ENCODE measurements at regions not wholly inside any gene's neighbourhood (a gene's known extent, or its start where the extent isn't known, plus 50 kb on each side); places are given as distances from the start of the nearest gene placed in this dataset.
"Not testable (repeated sequence)": the region's sequence is repeated elsewhere in the genome, so short reads cannot be mapped to it uniquely, and the experiment has no call there.

DNA sequence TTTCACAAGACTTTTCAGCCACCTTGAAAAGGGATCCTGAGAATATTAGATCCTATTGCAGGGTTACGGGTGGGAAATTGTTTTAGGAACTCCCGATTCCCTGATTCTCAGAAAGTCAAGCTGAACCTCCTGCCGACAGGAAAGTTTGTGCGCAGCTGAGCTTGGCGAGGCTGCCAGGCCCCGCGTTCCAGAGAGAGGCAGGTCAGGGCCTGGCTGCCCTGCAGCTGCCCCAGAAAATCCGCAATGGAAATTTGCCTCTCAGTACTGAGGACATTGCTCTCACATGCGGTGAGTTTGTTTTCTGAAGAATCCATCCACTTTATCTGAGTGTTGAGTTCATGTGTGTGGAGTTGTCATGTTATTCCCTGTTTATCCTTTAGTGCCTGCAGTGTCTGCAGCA lies 144.2 kb downstream of the RTP5 start:
- no peak for TF ChIP-seq EZH2 (IDR thresholded peaks at IDR 0.05; ENCODE audit: insufficient read depth, poor library complexity, severe bottlenecking)
- no peak for TF ChIP-seq EZH2phosphoT487 (IDR thresholded peaks at IDR 0.05; ENCODE audit: insufficient read depth, low read depth)
- no peaks in the 10 kb centered on the region for H3K79me2 ChIP-seq (ENCODE audit: insufficient read depth)
- in situ Hi-C loops (cut with MboI), result no loop called here
- H3K9me2 ChIP-seq (ENCODE audit: insufficient read depth), result no peaks in the 10 kb centered on the region
- H4K20me1 ChIP-seq (ENCODE audit: insufficient read depth), result no peaks in the 10 kb centered on the region
- H3K27ac ChIP-seq, result no peak overlapping the region
- no peak overlapping the region for H2AFZ ChIP-seq
- no peaks in the 10 kb centered on the region for H3K9me3 ChIP-seq (ENCODE audit: low read depth)
- 72 to 77% methylated on average over 9 of the region's 9 CpGs for WGBS, 2 experiments (ENCODE audit: low coverage in 1 of 2, low lambda C conversion rate in 2 of 2, missing lambda C conversion rate in 2 of 2)
- H3K4me1 ChIP-seq (ENCODE audit: insufficient read depth), result no peaks in the 10 kb centered on the region
- no peak overlapping the region for H3K4me2 ChIP-seq (ENCODE audit: unreplicated experiment)
- no peak overlapping the region for H3K4me3 ChIP-seq
- H3K9ac ChIP-seq, result no peak overlapping the region
- no peaks in the 10 kb centered on the region for H3K36me3 ChIP-seq (ENCODE audit: low read depth)
- H3F3A ChIP-seq (ENCODE audit: insufficient read depth), result peaks cover 10% of the 10 kb centered on the region
- peaks cover 13% of the 10 kb centered on the region; the same call in 1 of the 2 replicates for H3K27me3 ChIP-seq (replicated peaks; ENCODE audit: insufficient read depth)
- no peak for DNase-seq

DNA sequence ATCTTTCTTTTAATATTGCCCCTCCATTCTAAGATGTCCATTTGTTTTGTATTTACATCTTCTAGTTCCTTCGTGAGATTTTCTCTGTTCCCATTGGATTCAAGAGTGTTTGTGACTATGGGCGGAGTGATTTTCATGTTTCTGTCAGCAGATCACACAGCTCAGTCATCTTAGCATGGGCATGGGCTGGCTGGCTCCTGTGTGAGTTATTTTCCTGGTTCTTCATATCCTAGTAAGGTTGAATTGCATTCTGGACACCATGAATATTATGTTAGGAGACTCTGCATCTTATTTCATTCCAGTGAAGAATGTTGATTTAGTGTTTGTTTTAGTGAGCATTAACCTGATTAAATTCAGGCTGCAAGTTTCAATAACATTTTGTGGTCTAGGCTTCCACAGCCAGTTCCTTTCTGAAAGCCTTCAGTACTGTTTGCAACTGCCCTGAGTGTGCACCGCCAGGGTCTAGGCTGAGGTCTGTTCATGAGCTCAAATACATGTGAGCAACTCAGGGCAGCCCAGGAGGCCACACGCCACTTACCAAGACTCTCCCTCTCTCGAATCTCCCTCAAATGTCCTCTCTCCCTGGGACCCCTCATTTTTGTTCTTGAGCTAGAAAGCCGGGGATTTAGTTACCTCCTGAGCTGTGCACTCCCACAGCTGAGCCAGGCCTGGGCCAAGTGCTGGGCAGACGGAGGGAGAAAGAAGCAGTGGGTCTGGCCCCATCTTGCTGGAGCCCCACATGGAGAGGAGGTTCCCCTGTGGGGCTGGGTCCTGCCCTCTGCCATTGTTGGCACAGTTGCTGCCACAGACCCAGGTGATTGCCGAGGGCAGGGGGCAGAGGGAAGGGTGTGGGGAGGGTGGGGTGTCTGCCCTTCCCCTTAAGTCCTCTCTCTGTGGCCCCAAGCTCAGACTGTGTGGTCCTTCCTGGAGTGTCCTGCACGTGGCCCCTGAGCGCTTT lies 145.9 kb downstream of the RTP5 start:
- H3K36me3 ChIP-seq (ENCODE audit: low read depth), result no peaks in the 10 kb centered on the region
- no peaks in the 10 kb centered on the region for H3K9me2 ChIP-seq (ENCODE audit: insufficient read depth)
- WGBS, 2 experiments (ENCODE audit: low coverage in 1 of 2, low lambda C conversion rate in 2 of 2, missing lambda C conversion rate in 2 of 2), result 45 to 47% methylated on average over 9 to 10 of the region's 10 CpGs
- no peaks in the 10 kb centered on the region for H3K9me3 ChIP-seq (ENCODE audit: low read depth)
- peaks cover 13% of the 10 kb centered on the region; the same call in 1 of the 2 replicates for H3K27me3 ChIP-seq (replicated peaks; ENCODE audit: insufficient read depth)
- H3K4me3 ChIP-seq, result no peak overlapping the region
- H3K4me2 ChIP-seq (ENCODE audit: unreplicated experiment), result no peak overlapping the region
- no peaks in the 10 kb centered on the region for H3K79me2 ChIP-seq (ENCODE audit: insufficient read depth)
- no peak for DNase-seq
- no peaks in the 10 kb centered on the region for H4K20me1 ChIP-seq (ENCODE audit: insufficient read depth)
- in situ Hi-C loops (cut with MboI), result no loop called here
- H3K9ac ChIP-seq, result no peak overlapping the region
- no peaks in the 10 kb centered on the region for H3K4me1 ChIP-seq (ENCODE audit: insufficient read depth)
- H3K27ac ChIP-seq, result no peak overlapping the region
- no peak overlapping the region for H2AFZ ChIP-seq
- H3F3A ChIP-seq (ENCODE audit: insufficient read depth), result peaks cover 6% of the 10 kb centered on the region
- TF ChIP-seq EZH2phosphoT487 (IDR thresholded peaks at IDR 0.05; ENCODE audit: insufficient read depth, low read depth) (no peak), EZH2 (IDR thresholded peaks at IDR 0.05; ENCODE audit: insufficient read depth, poor library complexity, severe bottlenecking) (no peak)

DNA sequence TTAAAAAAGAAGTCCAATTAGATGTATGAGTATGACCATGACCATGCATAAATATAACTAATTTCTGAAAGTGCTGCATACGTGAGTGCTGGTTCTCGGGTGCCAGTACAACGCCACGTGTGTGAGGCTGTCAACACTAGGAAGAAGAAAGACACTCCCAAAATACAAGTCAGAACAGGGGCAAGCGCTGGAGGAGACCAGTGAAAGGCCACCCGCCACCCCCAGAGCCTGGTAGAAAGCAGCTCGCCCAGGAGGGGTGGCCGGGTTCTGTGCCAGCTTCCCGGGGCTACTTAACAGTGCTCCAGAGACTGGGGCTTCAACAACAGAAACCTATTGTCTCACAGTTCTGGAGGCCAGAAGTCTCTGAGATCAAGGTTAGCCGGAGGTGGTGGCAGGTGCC lies 147.6 kb downstream of the RTP5 start:
- in situ Hi-C loops (cut with MboI), result no loop called here
- WGBS, 2 experiments (ENCODE audit: low coverage in 1 of 2, low lambda C conversion rate in 2 of 2, missing lambda C conversion rate in 2 of 2), result 61 to 67% methylated on average over 10 of the region's 10 CpGs
- Histone ChIP-seq H3K4me2 (ENCODE audit: unreplicated experiment) (no peak overlapping the region), H2AFZ (no peak overlapping the region), H3K9ac (no peak overlapping the region), H4K20me1 (ENCODE audit: insufficient read depth) (no peaks in the 10 kb centered on the region), H3K4me1 (ENCODE audit: insufficient read depth) (no peaks in the 10 kb centered on the region), H3F3A (ENCODE audit: insufficient read depth) (no peaks in the 10 kb centered on the region), H3K27ac (no peak overlapping the region), H3K9me3 (ENCODE audit: low read depth) (no peaks in the 10 kb centered on the region), H3K4me3 (no peak overlapping the region), H3K36me3 (ENCODE audit: low read depth) (no peaks in the 10 kb centered on the region), H3K79me2 (ENCODE audit: insufficient read depth) (no peaks in the 10 kb centered on the region), H3K9me2 (ENCODE audit: insufficient read depth) (no peaks in the 10 kb centered on the region), H3K27me3 (replicated peaks; ENCODE audit: insufficient read depth) (peaks cover 14% of the 10 kb centered on the region)
- DNase-seq, result no peak
- TF ChIP-seq EZH2phosphoT487 (IDR thresholded peaks at IDR 0.05; ENCODE audit: insufficient read depth, low read depth), result no peak
- TF ChIP-seq EZH2 (IDR thresholded peaks at IDR 0.05; ENCODE audit: insufficient read depth, poor library complexity, severe bottlenecking), result no peak

DNA sequence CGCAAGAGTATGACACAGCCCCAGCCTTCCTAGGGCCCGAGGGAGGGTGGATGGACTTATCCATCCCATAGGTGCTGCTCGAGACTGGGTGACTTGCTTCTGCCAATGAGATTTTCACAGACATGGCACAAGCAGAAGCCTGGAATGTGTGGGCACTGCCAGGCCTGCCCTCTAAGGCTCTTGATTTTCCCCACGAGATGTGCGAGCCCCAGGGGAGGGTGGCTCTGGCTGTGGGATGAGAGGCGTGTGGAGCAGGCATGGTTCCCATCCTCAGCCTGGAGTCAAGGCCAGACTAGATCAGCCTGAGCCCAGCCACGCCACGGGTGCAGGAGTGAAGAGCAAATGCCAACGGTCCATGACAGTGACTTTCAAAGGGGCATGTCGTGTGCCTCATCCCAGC lies 148.9 kb downstream of the RTP5 start:
- H3K9ac ChIP-seq; H3K4me3 ChIP-seq; H3K36me3 ChIP-seq (ENCODE audit: low read depth); in situ Hi-C loops (cut with MboI); H3K4me2 ChIP-seq (ENCODE audit: unreplicated experiment); H3K9me3 ChIP-seq (ENCODE audit: low read depth); H2AFZ ChIP-seq; H3F3A ChIP-seq (ENCODE audit: insufficient read depth); H3K79me2 ChIP-seq (ENCODE audit: insufficient read depth); DNase-seq; H3K9me2 ChIP-seq (ENCODE audit: insufficient read depth); H3K27ac ChIP-seq; H3K4me1 ChIP-seq (ENCODE audit: insufficient read depth); H4K20me1 ChIP-seq (ENCODE audit: insufficient read depth): not testable (repeated sequence)
- 56 to 59% methylated on average over 10 of the region's 10 CpGs for WGBS, 2 experiments (ENCODE audit: low coverage in 1 of 2, low lambda C conversion rate in 2 of 2, missing lambda C conversion rate in 2 of 2)
- peaks cover 27% of the 10 kb centered on the region for H3K27me3 ChIP-seq (replicated peaks; ENCODE audit: insufficient read depth)

Data from GM23248 (cell line).